PC-9 (cell line): ENCODE measurements at regions not wholly inside any gene's neighbourhood (a gene's known extent, or its start where the extent isn't known, plus 50 kb on each side); places are given as distances from the start of the nearest gene placed in this dataset.

Experiments
- BruUV-seq: library from RNA; stranded (reverse); fragments of 400-500 nt; replicated peaks from 2 replicates; lab custom pipeline; 2021; lab: Mats Ljungman, UMichigan
- CTCF ChIA-PET: fragments of 300-600 bp; sonication (Branson Sonifier 250); formaldehyde crosslinking; loops from one replicate; lab custom pipeline; 2022; ENCODE audit warnings: antibody characterized with exemption; lab: Charles Lee
- POLR2A ChIA-PET: fragments of 300-600 bp; sonication (Branson Sonifier 250); formaldehyde crosslinking; loops from one replicate; lab custom pipeline; 2022; ENCODE audit warnings: antibody characterized with exemption; ENCODE audit not compliant: unreplicated experiment; lab: Charles Lee
- DNase-seq, 2 experiments: peaks; one replicate each; pipeline versions ENCODE4 v3.0.0 to v3.0.0-alpha.2; 2015 to 2022; ENCODE audit warnings: mixed read lengths in 1 of 2
- H2AFZ ChIP-seq: fragments of 200-600 bp; sonication (generic); 2 replicates; pipeline ENCODE4 v1.8.1; 2017; ENCODE audit warnings: antibody characterized with exemption
- H3F3A ChIP-seq: fragments of 200-600 bp; sonication (generic); 2 replicates; pipeline ENCODE4 v1.8.1; 2017; ENCODE audit warnings: antibody characterized with exemption, mild to moderate bottlenecking, low read depth; ENCODE audit not compliant: insufficient read depth
- H3K27ac ChIP-seq: fragments of 200-600 bp; sonication (generic); 2 replicates; pipeline ENCODE4 v1.6.1; 2016; ENCODE audit warnings: mixed run types
- H3K27me3 ChIP-seq: fragments of 200-600 bp; sonication (generic); 2 replicates; pipeline ENCODE4 v1.6.1; 2016; ENCODE audit warnings: low read depth, mixed run types; ENCODE audit not compliant: insufficient read depth
- H3K36me3 ChIP-seq: fragments of 200-600 bp; sonication (generic); 2 replicates; pipeline ENCODE4 v1.6.1; 2016; ENCODE audit warnings: low read depth, mixed run types
- H3K4me1 ChIP-seq: fragments of 200-600 bp; sonication (generic); replicated peaks from 2 replicates; pipeline ENCODE4 v1.6.1; 2016; ENCODE audit warnings: mixed run types; ENCODE audit not compliant: insufficient read depth
- H3K4me2 ChIP-seq: fragments of 200-600 bp; sonication (generic); 2 replicates; pipeline ENCODE4 v1.6.1; 2017; ENCODE audit warnings: mixed run types
- H3K4me3 ChIP-seq: fragments of 200-600 bp; sonication (generic); 2 replicates; pipeline ENCODE4 v1.6.1; 2016; ENCODE audit warnings: mixed run types
- H3K79me2 ChIP-seq: fragments of 200-600 bp; sonication (generic); 2 replicates; pipeline ENCODE4 v1.6.1; 2017; ENCODE audit warnings: low read depth, mixed run types
- H3K9me2 ChIP-seq: fragments of 200-600 bp; sonication (generic); 2 replicates; pipeline ENCODE4 v1.8.1; 2017; ENCODE audit warnings: mild to moderate bottlenecking; ENCODE audit not compliant: insufficient read depth
- H3K9me3 ChIP-seq: fragments of 200-600 bp; sonication (generic); 2 replicates; pipeline ENCODE4 v1.8.1; 2016; ENCODE audit warnings: low read depth; ENCODE audit not compliant: insufficient read depth
- H4K20me1 ChIP-seq: fragments of 200-600 bp; sonication (generic); 2 replicates; pipeline ENCODE4 v1.8.1; 2017; ENCODE audit not compliant: insufficient read depth
- EZH2 ChIP-seq: fragments of 200-600 bp; sonication (generic); IDR thresholded peaks from 2 replicates; pipeline ENCODE4 v1.8.0; 2017; ENCODE audit warnings: antibody characterized with exemption, low read depth
- intact Hi-C: fragments of 100-400 bp; cut with micrococcal nuclease; formaldehyde crosslinking; loops from one replicate; pipeline ENCODE4 v1.10.0; 2022; ENCODE audit not compliant: unreplicated experiment
- TF ChIP-seq, protein P1 (sequence below): fragments of 200-600 bp; sonication (generic); conservative IDR thresholded peaks from 2 replicates; pipeline ENCODE4 v1.6.1; 2017; ENCODE audit warnings: mixed run types, antibody characterized with exemption, mild to moderate bottlenecking, moderate library complexity

GRCh38 chr14:82905762-82906161 lies 1372.1 kb upstream of the SEL1L start:
- H3K4me2 ChIP-seq: no peak overlapping the region
- H3K79me2 ChIP-seq: no peaks in the 10 kb centered on the region
- no peaks in the 10 kb centered on the region for H4K20me1 ChIP-seq
- ChIA-PET CTCF (no interaction called here), POLR2A (no interaction called here)
- DNase-seq: no peak
- intact Hi-C loops: no loop called here
- H3K9me2 ChIP-seq: no peaks in the 10 kb centered on the region
- no peak overlapping the region for H2AFZ ChIP-seq
- H3K9me3 ChIP-seq: no peaks in the 10 kb centered on the region
- H3K27ac ChIP-seq: no peak overlapping the region
- TF ChIP-seq, protein P1, sequence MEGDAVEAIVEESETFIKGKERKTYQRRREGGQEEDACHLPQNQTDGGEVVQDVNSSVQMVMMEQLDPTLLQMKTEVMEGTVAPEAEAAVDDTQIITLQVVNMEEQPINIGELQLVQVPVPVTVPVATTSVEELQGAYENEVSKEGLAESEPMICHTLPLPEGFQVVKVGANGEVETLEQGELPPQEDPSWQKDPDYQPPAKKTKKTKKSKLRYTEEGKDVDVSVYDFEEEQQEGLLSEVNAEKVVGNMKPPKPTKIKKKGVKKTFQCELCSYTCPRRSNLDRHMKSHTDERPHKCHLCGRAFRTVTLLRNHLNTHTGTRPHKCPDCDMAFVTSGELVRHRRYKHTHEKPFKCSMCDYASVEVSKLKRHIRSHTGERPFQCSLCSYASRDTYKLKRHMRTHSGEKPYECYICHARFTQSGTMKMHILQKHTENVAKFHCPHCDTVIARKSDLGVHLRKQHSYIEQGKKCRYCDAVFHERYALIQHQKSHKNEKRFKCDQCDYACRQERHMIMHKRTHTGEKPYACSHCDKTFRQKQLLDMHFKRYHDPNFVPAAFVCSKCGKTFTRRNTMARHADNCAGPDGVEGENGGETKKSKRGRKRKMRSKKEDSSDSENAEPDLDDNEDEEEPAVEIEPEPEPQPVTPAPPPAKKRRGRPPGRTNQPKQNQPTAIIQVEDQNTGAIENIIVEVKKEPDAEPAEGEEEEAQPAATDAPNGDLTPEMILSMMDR: no peak
- TF ChIP-seq EZH2: no peak
- BruUV-seq: no TSS peak
- no peaks in the 10 kb centered on the region for H3F3A ChIP-seq
- no peaks in the 10 kb centered on the region for H3K4me1 ChIP-seq
- no peaks in the 10 kb centered on the region for H3K27me3 ChIP-seq
- no peaks in the 10 kb centered on the region for H3K36me3 ChIP-seq
- no peak overlapping the region for H3K4me3 ChIP-seq

DNA sequence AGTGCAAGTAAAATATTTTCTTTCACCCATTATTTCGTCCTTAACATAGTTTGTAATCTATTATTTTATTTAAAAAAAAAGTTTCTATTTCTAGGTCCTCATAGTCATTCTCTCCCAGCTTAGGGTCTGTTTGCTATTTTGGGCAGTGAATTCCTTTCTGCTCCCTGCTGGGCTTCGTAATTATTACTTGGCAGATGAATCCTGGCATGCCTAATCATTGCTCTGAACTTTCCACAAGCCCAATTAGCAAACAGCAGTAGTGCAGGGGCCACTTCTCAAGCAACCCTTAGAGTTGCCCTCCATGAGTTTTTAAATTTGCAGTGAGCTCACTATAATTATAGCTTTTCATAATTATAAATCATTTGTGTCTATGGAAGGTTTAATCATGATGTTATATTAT lies 1378.3 kb upstream of the SEL1L start:
- no peak for DNase-seq
- no peak overlapping the region for H2AFZ ChIP-seq
- no TSS peak for BruUV-seq
- H4K20me1 ChIP-seq: no peaks in the 10 kb centered on the region
- H3F3A ChIP-seq: no peaks in the 10 kb centered on the region
- H3K4me3 ChIP-seq: no peak overlapping the region
- H3K79me2 ChIP-seq: no peaks in the 10 kb centered on the region
- no peaks in the 10 kb centered on the region for H3K27me3 ChIP-seq
- POLR2A ChIA-PET: no interaction called here
- H3K27ac ChIP-seq: no peak overlapping the region
- H3K9me3 ChIP-seq: no peaks in the 10 kb centered on the region
- H3K4me1 ChIP-seq: no peaks in the 10 kb centered on the region
- CTCF ChIA-PET: no interaction called here
- TF ChIP-seq, protein P1: no peak
- no peak for TF ChIP-seq EZH2
- no peaks in the 10 kb centered on the region for H3K9me2 ChIP-seq
- intact Hi-C loops: no loop called here
- no peak overlapping the region for H3K4me2 ChIP-seq
- H3K36me3 ChIP-seq: no peaks in the 10 kb centered on the region

GRCh38 chr14:82913396-82913795 lies 1379.7 kb upstream of the SEL1L start:
- H3K9me3 ChIP-seq: no peaks in the 10 kb centered on the region
- intact Hi-C loops: no loop called here
- no peaks in the 10 kb centered on the region for H3K79me2 ChIP-seq
- no peaks in the 10 kb centered on the region for H3K9me2 ChIP-seq
- POLR2A ChIA-PET: no interaction called here
- H3K27ac ChIP-seq: no peak overlapping the region
- H3F3A ChIP-seq: no peaks in the 10 kb centered on the region
- no peak overlapping the region for H3K4me3 ChIP-seq
- no peaks in the 10 kb centered on the region for H4K20me1 ChIP-seq
- H3K36me3 ChIP-seq: no peaks in the 10 kb centered on the region
- H3K4me1 ChIP-seq: no peaks in the 10 kb centered on the region
- no TSS peak for BruUV-seq
- H3K4me2 ChIP-seq: no peak overlapping the region
- no peaks in the 10 kb centered on the region for H3K27me3 ChIP-seq
- DNase-seq: no peak
- CTCF ChIA-PET: no interaction called here
- TF ChIP-seq, protein P1: no peak
- no peak for TF ChIP-seq EZH2
- no peak overlapping the region for H2AFZ ChIP-seq
